Activated CD4-positive, CD25-positive, alpha-beta regulatory T cell treated with anti-CD3 and anti-CD28 coated beads, Interleukin-2, amount 50 U/mL, for 24 hours (primary cell): ENCODE measurements at regions not wholly inside any gene's neighbourhood (a gene's known extent, or its start where the extent isn't known, plus 50 kb on each side); places are given as distances from the start of the nearest gene placed in this dataset.
"Not testable (repeated sequence)": the region's sequence is repeated elsewhere in the genome, so short reads cannot be mapped to it uniquely, and the experiment has no call there.

Experiments used
- ATAC-seq, 2 donors: fragments of 150-1000 bp; cut with Tn5 transposase; one replicate each; pipeline ENCODE4 v1.10.0; 2021; ENCODE audit warnings: mild to moderate bottlenecking in 1 of 2, moderate library complexity in 1 of 2

DNA sequence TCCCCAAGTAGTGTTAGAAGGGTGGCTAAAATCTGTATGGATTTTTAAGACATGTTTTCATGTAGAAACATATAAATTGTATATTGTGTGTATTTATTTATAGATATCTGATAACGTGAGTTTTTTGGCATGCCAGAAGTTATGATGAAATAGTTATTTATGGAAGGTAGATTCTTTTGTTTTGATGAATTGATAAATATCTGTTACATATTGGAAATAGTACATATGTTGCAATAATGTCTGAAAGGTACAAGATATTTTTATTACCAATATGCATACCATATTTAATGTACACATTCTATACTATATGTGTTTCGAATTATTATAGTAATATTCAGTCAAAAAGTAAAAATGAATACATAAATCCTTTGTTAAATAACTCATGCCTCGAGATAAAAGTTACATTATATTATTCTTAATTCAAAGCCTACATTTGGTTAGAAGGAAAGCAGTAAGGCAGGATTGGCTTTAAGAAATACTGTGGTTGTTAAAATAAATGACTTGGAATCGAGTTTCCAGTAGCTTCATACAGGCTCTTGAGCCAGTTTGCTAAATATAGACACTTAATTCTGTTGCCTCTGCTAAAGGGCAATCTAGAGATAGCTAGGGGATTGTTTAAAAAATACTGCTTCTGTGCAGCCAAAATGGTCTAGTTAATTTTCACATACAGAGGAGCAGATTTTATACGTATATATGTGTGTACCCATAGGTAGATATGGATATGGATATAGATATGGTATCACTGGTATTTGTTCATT is 1175.1 kb upstream of the B3GALT2 start:
- ATAC-seq: no peak

DNA sequence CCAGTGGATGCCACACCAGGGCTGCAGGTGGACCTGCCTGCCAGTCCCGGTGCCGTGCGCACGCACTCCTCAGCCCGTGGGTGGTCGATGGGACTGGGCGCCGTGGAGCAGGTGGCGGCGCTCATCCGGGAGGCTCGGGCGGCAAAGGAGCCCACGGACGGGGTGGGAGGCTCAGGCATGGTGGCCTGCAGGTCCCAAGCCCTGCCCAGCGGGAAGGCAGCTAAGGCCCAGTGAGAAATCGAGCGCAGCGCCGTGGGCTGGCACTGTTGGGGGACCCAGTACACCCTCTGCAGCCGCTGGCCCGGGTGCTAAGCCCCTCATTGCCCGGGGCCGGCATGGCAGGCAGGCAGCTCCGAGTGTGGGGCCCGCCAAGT is 1171.8 kb upstream of the B3GALT2 start:
- no peak for ATAC-seq

DNA sequence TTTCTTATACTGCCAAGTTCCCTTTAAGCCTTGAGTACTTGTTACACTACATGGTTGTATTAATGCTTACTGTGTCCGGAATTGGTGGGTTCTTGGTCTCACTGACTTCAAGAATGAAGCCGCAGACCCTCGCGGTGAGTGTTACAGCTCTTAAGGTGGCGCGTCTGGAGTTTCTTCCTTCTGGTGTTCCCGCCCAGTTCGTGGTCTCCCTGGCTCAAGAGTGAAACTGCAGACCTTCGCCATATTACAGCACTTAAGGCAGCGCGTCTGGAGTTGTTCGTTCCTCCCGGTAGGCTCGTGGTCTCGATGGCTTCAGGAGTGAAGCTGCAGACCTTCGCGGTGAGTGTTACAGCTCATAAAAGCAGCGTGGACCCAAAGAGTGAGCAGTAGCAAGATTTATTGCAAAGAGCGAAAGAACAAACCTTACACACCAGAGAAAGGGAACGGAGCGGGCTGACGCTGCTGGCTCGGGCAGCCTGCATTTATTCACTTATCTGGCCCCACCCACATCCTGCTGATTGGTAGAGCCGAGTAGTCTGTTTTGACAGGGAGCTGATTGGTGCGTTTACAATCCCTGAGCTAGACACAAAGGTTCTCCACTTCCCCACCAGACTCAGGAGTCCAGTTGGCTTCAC is 1171.3 kb upstream of the B3GALT2 start:
- ATAC-seq: not testable (repeated sequence)

DNA sequence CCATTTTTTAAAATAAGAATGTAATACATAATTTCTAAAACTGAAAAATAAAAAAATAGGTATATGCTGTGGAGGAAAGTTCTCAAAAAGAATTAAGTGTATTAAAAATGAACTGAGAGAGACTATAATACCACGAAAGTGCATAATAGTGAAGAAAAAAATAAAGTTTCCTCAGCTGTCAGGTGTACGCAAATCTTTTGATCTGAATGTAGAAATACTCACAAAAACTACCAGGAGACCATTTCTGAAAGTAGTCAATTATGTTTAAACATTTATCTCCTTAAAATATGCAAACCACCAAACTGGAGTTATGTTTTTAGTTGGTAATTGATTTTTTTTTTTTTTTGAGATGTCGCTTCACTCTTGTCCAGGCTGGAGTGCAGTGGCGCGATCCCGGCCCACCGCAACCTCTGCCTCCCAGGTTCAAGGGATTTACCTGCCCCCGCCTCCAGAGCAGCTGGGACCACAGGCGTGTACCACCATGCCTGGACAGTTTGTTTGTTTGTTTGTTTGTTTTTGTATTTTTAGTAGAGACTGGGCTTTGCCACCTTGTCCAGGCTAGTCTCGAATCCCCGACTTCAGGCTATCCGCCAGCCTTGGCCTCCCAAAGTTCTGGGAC is 1169.2 kb upstream of the B3GALT2 start:
- no peak for ATAC-seq

DNA sequence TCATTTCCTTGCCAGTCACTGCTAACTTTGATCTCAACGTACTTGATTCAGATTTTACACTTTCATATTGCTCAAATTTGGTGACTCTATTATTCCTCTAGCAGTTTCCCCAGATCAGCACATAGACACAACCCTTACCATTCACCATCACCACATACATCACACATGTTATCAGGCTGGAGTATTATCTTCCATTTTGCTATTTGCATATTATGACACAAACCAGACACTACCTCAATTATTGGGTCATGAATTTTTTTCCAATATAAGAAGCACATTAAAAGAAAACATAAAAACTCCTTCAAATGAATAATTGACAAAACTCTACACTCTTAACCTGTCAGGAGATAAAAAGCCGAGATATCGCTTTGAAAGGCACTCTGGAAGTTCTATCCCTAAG is 1166.7 kb upstream of the B3GALT2 start:
- ATAC-seq: peak in 1 of 2 donors; percentile 38

DNA sequence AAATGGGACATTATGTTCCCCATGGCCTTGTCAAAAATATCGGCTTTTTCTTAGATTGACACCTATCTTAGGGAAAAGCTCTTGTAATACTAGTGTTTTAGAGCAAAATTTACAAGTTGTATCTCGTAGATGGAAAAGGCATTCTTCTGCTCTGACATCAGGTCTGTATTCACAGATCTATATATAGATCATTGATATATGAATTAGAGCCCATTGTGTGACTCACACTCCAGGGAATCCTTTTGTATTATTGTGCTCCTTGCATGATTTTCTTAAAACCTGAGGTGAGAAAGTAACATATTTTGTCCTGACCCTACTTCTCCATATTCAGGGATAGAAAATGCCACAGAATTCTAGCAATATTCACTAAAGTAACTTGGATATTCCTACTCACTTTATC is 1160.8 kb upstream of the B3GALT2 start:
- ATAC-seq: no peak

DNA sequence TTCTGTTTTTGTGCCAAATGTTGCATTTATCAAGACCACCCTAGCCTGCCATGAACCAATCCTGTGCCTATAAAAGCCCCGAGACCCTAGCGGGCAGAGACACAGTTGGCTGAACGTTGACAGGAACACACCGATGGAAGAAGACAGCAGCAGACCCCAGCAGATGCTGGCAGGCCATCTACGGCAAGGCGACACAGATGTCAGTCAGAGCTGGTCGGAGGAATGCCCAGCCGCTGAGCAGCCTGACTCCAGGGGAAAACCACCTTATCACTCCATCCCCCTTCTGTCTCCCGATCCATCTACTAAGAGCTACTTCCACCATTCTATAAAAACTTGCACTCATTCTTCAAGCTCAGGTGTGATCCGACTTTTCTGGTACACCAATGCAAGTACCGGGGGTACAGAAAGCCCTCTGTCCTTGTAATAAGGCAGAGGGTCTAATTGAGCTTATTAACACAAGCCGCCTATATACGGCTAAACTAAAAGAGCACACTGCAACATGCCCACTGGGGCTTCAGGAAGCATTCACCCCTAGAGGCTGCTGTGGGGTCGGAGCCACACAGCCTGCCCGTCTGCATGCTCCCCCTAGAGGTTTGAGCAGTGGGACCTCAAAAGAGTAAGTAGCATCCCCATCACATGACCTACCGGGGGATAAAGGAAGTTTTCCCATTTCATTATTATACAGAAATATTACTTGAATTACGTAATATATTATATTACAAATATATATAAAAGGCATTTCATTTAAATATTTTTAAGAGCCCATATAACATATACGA is 1156.3 kb upstream of the B3GALT2 start:
- no peak for ATAC-seq

DNA sequence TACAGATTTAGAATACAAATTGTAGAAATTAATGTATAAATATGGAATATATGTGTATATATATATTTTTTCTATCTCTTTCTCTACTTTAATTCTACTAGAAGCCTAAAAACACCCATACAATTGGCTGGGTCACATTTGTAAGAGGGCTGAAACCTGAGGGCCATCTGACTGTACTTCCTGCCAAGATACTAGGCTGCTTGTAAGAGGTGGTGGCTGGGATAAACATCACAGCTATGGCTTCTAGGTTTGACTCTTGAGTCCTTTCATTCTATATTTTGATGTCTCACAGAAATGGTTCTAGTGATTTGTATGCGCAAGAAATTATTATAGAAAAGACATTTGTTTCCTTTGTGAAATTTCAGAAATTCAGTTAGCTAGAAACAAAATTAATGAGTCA is 1155.2 kb upstream of the B3GALT2 start:
- peak; percentile 57 for ATAC-seq

DNA sequence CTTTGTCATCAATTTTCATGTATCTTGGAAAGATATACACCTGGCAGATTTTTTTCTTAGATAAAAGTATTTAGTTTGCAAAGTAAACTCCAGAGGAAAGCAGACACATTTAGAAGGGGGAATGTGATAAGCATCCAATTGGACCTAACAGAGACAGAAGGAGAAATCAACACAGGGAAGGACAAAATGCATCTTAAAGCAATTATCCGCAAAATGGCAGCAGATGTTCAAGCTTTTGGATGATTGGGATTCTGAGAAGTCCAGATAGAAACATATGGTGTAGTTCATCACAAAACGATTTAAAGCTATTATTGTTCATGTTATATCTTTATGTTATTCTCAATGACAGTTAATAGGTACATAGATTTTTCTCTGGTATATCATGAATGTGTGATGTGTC is 1153.1 kb upstream of the B3GALT2 start:
- no peak for ATAC-seq

DNA sequence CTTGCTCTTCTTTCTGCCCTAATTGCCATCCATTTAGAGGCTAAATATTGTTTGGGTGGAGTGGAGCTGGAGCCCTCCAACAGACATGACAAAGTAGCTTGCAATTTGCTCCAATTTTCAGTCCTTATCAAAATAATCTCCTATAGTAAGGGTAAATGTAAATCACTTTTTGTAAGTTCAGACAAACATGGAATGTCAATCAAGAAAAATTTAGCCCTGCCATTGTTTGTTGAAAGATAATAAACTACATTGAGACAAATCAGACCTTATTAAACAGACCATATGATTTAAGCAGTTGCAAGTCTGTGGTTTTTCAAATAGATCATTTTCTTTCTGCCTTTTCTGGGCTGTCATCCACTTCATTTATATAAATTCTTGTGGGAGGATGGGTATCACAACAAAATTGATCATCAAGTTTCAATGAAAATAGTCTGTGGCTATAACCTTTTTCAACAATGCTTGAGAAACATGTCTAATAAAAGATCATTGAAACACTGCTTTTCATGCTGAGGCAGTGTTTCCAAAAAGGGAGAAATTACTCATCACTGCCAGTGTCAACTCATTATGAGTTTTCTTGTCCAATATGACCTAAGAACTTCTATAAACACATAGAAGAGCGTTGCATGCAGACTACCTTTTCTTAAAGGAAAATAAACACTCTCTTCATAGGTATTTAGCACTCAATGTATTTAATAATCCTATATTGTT is 1152.0 kb upstream of the B3GALT2 start:
- peak; percentile 85 to 88 for ATAC-seq

DNA sequence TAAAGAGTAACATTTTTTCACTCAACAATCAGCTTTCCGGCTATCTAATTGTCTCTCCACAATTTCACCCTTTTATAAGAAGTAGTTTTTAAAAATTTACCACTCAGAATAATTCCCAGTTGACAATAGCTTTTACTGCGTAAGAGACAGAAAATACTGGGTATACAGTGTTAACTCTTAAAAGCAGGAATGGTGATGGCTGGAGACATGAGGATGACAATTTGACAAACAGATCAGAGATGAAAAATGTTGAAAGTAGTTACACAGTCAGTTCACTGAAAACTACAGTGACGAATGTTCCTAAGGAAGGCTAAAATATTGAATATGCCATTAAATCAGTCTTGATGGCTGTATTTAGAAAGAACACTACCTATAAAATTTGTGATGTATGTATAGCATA is 1146.8 kb upstream of the B3GALT2 start:
- ATAC-seq: no peak

DNA sequence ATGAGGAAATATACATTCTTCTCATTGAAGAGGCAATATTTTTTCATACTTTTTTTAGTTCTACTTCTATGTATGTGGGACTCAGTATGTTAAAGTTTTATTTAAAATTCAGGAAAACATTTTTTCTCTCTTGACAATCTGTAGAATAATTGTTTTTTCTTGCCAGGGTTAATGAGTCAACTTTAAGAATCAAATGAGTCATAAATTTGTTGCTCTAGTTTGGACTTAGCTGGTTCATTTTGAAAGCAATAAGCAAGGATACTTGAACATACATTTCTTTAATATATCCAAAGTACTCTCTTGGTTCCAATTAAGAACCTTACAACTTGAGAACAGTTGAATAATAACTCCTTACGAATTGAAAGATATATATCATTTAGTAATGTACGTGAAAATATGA is 1145.3 kb upstream of the B3GALT2 start:
- ATAC-seq: no peak

DNA sequence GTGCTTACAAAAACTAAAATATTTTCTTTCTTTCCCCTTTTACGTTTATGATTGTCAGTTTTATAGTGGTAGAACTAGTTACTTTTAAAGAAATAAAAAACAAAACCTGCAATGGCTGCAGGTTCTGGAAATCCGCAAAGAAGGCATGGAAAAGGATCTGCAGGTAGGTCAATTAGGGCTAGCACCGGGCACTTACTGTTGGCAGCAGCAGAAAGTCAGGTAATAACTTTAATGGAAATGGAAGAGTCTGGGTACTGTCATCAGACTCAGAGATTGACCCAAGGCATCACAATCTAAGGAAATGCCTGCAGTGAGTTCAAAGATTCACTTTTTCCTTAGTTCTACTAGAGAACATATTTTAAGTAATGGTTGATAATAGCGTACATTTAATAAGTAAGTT is 1136.3 kb upstream of the B3GALT2 start:
- no peak for ATAC-seq

DNA sequence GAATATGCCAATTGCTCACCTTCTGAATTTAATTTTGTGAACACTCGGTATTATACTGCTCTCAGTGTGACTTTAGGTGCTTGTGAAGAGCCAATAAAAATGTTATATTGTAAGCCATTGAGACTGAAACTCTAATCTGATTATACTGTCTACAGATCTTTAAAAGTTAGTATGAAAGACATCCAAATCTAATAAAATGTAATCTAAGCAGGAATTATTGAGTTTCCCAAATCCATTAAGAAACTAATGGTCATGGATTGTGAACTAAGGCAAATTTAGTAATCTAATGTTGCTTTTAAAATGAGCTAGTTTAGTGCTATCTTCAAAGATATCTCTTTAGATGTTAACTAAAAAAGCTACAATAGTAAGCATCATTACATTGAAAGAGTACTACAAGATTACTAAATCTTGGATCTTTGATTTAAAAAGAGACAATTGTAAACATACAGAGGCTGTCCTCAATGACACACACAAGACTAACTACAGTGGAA is 1132.4 kb upstream of the B3GALT2 start:
- ATAC-seq: no peak

DNA sequence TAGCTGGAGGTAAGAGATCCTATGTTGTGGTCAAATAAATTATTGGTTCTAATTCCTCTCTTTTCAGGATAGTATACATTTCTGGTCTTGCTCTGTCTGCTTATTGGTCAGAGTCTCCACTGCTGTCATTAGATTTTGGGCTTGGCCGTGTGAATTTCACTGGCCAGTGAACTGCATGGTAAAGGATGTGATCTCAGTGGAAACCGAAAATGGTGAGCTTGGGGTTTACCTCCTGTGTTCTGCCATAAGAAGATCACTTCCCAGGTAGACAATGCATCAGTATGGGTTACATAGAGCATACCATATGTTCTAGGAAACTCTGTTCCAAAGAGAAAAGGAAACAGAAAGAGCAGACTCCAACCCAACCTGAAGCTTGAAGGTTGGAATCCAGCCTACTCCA is 1123.3 kb upstream of the B3GALT2 start:
- ATAC-seq: no peak

DNA sequence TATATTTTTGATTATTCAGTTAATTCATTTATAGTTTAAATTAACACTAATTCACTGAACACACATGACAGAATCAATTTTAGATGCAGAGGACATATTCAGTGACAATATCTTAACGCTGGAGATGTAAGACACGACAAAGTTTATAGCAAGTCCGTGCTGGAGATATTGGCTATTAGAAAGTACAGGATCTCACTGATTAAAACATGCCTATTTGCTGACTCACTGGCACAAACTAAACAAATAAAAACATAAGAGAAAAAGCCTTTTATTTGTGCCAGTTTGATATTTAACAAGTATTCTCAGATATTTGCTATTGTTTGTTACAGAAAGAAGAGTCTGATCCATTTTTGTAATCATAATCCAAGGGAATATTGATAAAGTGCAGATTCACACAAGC is 1122.9 kb upstream of the B3GALT2 start:
- no peak for ATAC-seq

DNA sequence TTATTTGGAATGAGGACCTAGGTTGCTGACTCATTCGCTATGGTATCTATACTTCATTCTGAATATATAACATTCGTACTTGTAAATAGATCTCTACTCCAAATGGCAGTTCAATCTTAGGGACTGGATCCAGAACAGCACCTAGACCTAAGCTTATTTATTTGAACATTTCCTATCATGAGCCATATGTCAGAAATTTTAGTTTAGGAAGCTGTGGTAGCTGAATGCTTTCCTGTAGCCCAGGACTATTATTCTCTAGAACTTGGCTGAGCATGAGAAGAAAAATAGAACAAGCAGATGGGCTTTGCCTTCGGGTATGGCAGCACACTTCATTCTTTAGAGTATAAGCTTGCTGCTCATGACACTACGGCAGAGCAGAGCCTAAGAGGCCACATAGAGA is 1114.4 kb upstream of the B3GALT2 start:
- ATAC-seq: no peak

DNA sequence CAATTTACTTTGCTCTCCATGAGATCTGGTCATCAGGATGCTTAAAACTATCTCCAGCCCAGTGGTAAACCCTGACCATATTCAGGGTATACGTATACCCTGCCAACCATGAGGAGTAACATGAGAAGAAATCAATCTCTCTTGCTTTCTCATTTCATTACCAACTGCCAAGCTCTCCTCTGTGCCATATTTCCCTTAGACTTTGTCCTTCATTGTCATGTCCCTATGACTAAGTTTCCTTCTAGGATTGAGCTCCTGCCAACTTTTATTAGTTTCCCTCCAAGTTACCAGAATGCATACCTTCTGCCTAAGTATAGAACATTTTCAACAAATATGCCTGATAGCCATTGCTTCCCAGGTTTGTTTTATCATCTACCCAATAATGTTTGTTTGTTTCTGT is 1113.9 kb upstream of the B3GALT2 start:
- no peak for ATAC-seq

DNA sequence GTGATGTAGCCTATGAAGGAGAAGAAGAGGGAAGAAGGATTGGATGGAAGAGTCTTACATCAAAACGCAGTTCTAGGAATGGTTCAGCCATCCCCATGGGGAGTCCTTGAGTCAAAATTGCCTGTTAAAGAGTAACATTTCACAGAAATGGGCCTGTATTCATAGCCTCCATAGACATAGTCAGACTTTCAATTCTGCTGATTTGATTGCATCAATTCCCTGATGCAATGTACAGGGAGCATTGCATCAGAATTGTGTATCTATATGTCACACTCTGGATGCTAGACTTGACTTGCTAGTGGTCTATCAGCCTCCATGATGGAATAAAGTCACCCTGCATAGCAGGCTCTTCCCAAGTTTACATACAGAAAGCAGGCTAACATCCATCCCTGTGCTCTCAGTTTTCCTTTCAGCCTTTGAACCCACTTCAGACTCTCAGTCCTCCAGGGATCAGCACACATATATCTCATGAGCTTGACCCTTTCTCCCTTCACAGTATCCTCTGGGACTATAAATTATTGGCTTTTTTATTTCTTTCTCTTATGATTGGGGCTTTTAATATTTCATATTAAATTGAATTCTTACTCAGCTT is 1111.7 kb upstream of the B3GALT2 start:
- peak; percentile 54 to 58 for ATAC-seq

DNA sequence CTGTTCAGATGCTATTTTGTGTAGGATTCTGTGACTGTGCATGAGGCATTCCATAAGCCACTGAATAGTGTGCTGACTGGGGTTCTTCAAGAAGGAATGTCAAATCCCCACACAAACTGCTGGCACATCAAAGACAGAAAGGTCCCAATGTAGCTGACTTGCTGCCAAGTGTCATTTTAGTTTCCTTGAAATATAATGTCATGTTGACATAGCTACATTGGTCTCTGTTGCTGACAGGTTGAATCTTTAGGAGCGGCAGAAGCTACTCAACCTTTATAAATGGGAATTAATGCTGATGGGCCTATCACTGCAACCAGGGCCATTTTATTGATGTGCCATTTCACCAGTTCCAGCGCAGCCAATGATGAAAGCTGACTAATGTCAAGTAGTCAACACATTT is 1110.7 kb upstream of the B3GALT2 start:
- ATAC-seq: no peak

DNA sequence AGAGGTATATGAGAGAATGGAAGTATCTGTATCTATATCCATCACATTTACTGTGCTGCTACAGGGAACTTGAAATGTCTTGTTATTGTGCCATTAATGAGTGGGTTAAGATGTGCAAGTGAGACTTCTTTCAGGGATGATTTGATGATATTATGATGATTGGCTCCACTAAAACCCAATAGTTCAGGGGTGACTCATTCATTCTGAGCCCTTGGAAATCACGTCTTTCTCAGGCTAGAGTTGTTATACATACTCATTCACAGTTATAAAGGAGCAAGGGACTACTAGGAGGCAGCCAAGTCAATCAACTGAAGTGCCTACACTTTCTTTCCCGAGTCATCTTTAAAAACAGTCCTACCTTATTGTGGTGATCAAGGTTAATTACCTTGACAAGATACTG is 1109.8 kb upstream of the B3GALT2 start:
- peak; percentile 33 to 46 for ATAC-seq

DNA sequence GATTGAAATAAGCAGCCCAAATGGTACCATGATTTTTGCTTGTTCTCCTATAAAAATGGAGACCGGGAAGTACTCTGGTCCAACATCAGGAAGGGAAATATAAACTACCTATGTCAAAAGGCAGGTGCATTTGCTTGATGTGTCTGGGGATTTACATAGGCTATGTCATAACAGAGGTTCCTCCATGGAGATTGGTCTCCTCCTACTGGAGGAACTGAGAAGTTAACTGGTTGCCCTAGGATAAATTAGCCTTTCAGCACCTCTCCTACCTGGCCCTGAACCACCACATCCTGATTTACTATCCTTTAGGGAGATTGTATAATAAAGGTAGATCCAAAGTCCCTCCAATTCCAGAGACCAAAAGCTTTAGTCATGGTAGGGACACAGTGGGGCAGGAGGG is 1109.3 kb upstream of the B3GALT2 start:
- ATAC-seq: peak; percentile 72 to 76
